ENCODE measurements at regions not wholly inside any gene's neighbourhood (a gene's known extent, or its start where the extent isn't known, plus 50 kb on each side); places are given as distances from the start of the nearest gene placed in this dataset.

- TF ChIP-seq CTCF (conservative IDR thresholded peaks at IDR 0.05 in 1 of 2, IDR thresholded peaks at IDR 0.05 in 1 of 2; ENCODE audit: low read depth in 1 of 2, low read length in 2 of 2) (no peak), EZH2 (IDR thresholded peaks at IDR 0.05; ENCODE audit: low read length, missing control alignments) (no peak)
These were observed 945.9 kb downstream of the CDH18 start for GRCh38 chr5:19042106-19042505.
